SK-N-DZ (cell line): ENCODE measurements at regions not wholly inside any gene's neighbourhood (a gene's known extent, or its start where the extent isn't known, plus 50 kb on each side); places are given as distances from the start of the nearest gene placed in this dataset.
A peak's percentile ranks its signal among the peaks of the same experiment; 100 is the strongest.

Source experiments
- DNase-seq: peaks from one replicate; pipeline ENCODE4 v3.0.0-alpha.2; 2015; ENCODE audit warnings: low spot score

DNA sequence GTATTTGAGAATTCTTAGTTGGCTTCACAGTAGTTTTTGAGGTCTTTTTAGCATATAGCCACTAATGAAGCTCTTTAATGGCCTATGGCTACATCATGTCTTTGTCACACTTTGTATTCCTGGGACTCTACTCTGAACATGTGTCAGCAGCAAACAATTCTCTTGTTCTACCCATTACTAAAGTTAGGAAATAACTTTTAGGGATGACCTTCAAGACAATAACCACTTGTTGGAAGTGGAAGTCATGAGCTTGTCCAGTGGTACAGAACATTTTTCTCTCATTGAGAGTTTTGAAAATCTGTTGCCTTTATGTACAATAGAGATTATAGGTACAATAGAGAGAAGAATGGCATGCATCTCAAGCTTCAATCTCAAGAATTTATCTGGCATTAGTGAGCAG is 571.6 kb upstream of the JAG1 start:
- no peak for DNase-seq

DNA sequence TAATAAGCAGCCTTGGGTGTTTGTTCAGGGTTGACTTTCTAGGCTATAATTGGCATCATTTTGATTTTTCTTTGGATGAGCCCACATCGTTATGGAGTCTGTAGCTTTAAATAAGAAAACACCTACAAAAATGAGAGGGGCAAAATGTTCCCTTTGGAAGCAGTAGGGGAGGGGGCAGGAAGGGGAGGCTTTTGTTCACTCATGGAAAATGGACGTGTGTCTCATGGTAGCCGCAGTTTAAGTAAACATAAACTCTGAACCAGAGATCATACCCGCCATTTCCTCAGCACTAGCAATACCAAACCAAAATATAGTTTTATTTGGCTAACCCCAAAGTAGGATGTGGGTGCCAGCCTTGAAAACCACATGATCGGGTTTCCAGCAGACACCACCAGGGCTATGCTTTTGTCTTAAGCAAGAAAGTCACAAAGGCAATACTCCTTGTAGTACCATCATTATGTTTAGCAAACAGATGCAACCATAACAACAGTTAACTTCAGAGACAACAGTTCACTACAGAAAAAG is 572.5 kb upstream of the JAG1 start:
- DNase-seq = no peak

DNA sequence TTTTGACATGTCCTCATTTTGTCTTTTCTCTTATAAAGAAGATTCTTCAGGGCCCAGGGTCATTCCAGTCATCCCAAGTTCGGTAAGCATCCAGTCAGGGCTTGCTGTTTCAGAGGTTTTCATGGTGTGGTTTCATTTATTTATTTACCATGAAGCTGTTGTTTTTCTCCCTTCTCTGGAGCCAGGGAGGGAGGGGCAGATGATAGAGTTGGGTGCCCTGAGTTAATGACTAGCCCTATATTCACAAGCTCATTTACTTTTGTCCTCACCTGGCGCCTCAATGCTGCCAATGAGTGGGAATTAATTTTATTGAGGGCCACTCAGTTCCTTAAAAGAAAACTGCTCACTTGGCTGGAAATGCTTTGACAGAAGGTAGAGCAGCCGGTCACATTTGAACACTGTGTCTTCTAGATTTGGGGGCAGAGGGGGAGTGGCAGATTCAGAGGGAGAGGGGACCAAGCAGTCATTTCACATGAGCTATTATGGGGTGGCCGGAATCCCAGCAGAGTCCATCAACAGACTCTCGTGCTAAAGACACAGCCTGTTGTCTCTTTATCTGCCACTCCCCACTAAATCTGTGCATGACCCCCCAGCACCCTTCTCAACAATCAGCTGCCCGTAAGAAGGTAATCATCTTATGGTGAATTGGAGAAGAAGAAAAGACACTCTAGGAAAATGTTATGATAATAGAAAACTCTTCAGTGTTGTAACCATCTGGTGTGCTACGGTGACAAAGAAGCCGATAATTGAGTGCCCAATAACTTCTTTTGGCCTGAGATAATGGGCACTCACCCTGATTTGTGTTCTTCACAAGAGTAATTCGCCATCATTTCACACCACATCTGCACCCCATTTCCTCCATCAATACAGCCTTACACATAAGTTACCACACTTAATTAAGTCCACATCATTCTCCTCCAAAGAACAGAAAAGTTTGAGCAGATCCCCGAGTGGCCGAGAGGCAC is 573.5 kb upstream of the JAG1 start:
- no peak for DNase-seq

DNA sequence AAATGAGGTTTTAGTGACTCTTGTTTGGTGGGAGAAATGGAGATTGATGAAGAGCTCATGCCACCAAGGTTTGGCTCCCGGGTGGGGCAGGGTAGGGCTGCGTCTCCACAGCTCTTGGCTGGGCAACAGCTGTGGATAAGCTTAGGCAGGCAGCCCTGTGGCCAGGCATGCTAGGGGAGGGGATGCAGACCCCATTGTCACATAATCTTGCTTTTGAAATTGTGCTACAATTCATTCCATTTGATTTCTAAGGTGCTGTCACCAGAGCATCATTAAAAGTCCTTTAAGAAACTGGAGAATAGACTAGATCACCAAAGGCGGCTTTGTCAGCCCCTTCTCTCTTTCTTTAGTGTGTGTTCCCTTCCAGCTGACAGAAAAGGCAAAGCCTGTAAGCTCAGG is 574.2 kb upstream of the JAG1 start:
- no peak for DNase-seq

DNA sequence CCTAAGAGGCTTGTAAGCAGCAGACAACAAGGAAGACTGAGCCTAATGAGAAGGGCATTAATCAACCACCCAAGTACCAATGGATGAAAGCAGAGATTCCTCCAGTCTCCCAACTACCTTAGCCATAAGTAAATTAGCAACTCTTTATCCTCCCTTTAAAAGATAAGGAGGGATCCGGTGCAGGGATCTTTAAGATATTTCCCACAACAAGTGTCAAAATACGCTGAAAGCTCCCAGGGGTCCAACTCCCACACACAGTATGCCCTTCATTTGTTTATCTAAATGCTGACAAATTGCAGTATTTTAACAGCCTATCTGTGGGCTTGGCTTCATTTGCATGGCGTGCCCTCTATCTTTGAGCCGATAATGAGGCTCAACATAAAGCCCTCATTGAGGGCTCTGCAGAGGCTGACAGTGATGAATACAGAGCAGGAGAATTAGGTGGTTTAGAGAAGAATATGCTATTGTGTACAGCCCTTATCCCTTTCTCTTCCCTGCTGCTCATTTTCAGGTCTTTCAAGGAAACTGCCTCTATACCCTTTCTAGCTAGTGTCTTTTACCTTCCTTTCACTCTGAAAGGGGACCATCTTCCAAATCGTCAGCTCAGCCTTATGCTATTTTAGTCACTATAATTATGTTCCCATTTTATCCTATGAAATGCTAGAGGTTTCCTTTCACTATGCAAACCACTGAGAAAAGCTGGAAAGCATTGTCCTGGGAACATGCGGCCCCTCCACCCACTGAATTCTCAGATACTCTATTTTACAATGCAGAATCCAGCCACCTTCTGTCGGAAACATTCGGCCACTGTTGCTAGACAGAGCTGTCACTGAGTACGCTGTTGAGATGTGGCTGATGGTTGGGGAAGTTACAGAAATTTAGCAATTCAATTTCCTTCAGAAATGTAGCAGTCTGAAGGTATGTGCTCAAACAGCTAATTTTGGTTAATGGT is 575.2 kb upstream of the JAG1 start:
- DNase-seq = no peak

DNA sequence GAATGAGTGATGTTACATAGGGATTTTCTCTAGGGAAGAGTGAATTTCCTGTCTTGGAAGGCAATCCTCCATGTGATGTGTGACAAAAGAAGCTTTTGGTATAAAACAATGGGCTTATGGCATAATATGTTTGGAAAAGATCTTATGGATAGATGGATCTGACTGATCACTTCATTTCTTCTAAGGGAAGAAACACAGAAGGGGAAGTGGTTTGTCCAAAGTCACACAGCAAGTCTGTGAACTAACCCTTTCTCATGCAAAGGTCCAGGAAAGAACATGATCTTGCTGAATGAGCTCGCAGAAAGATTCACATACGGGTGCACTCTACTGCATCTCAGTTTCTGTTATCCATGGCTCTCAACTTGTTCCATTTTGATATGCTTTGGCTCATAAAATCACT is 575.9 kb upstream of the JAG1 start:
- DNase-seq = no peak

DNA sequence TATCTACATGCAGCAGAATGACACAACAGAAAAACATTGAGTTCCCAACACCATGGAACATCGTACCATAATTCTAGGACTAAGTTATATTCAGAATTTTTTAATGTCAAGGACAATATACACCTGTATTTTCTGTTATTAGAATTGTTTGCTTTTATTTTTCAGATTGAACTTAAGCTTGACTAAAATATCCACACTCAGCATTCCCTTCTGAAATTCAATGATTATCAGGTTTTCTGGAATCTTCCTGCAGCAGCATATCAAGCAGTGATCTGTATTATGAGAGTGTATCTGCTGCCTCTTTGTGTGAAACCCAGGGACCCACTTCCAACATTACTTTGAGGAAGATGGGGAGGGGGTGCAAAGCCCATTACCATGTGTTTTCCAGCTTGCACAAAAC is 578.6 kb upstream of the JAG1 start:
- DNase-seq = no peak

DNA sequence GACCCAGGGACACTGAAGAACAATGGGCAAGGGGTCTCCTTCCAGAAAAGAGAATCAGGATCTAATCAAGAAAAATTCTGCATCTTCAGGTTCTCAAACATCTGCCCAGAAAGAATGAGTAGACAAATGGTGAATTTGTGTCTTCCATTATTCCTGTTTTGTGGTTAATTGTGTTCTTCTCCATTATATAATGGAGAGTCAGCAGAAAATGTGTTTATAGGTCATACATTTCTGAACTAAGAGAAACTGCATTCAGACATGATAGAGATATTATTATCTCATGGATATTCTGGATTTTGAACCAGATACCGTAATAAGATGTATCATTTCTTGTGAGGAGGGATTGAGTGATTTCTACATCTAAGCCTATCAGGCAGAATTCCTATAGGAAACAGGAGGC is 581.7 kb upstream of the JAG1 start:
- no peak for DNase-seq

DNA sequence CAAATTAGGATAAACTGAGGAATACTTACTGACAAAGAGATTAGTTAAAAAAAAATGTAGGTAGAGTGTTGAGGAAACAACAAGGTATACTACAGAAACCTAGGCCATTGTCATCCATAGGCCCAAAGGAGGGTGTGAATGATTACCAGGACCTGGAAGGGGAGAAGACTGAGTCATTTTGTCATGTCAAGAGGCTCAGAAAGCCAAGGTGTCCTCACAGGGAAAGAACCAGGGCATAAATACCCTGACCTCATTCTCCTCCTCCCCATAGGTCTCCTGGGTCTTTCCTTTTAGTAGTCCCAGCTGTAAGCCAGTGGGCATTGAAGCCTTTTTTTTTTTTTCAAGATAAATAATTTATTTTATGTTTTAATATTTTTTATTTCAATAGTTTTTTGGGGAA is 582.1 kb upstream of the JAG1 start:
- no peak for DNase-seq

DNA sequence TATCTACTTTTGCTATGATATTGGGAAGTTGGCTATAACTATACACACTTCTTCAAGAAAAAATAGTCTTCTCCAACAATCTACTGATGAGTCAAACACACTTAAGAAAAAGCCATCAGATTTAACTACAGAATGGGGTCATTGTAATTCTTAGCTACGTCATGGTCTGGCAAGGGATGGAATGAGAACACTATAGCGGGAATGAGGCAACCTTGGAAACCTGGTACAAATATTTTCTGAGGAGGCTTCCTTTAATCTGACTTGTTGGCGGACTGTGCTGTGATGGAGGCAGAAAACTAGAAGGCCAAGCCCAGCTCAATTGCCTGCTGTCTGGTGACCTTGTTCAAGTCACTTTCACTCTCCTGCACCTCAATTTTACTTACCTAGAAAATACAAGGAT is 586.8 kb upstream of the JAG1 start:
- no peak for DNase-seq

DNA sequence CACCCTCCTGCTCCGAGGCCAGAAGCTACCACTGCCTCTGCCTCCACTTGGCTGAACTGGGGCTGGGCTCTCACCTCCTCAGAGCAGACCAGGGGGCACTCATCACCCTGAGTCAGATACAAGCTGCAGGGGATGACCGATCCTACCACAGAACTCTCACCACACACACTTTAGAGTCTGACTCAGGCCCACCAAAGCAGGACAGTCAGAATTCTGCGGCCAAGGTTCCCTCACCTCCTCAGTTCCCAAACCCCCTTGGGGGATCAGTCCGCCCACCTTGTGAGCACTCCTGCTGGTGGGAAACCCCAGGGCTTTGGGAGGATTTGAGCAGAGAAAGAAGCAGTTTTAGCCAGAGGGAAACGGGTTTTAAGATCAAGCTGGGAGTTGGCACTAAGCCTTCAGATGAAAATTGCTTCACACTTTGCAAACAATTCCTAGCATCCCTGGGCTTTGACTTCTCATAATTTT is 587.8 kb upstream of the JAG1 start:
- DNase-seq = no peak

DNA sequence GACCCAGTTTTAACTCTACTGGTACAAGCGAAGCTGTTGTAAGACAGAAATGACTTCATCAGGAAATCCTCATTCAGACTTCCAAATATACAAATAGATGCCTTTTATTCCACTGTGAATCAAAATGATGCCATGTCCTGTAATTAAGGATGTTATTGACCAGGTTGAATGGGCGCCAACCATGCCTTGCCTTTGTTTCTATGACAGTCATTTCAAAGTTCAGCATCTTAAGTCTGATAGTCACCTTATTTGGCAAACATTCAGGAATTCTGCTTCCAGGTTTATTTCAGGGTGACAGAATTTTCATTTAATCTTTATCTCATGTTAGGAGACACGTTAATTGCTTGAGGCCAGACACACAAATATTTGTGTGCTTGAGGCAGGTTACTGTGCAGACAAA is 592.8 kb upstream of the JAG1 start:
- no peak for DNase-seq

DNA sequence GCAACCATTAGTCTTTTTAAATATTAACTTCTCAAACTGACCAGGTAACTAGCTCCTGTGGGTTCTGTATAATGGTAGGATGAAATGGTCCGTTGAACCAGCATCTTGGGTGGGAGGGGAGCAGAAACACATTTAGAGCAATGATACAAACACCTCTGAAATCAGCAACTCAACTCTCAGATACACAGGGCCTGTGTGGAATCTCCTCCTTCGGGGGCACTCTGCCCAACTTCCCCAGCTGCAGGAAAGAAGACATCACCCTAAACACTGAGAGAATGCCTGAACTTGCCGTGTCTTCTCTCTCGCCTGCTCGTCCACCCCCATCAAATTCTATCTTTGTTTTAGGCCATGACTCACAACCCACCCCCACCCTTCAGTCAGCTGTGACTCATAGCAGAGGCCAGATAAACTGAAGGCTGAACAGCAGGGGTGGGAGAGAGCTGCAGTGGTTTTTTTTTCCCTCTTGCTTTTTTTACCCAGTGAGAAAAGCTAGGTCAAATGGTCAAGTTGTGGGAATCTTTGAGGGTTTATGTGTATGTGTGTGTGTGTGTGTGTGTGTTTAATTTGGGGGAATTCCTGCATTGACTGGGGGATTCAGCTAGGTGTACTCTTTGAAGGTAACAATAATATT is 593.4 kb upstream of the JAG1 start:
- no peak for DNase-seq

DNA sequence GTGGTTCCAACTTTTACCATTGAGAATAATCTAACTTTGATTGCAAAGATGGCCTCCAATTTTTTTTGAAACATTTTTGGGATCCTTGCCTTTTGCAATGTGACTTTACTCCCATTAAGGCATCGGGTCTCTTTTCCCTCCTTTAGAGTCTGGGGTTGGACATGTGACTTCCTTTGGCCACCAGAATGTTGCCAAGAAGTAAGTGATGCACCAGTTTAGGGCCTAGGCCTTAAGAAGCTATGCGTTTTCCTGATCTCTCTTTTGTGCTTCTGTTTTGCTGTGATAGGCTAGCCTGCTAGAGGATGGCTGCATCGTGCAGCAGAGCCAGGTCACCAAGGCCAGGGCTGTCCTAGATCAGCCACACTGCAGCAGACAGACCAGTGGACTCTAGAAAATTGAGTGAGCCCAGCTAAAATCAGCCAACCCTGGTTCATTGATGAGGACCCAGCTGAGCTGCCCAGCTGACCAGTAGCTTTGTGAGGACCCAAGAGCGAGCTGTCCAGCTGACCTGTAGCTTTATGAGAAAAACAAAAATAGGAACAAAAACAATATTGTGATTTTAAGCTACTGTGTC is 594.0 kb upstream of the JAG1 start:
- DNase-seq = no peak

DNA sequence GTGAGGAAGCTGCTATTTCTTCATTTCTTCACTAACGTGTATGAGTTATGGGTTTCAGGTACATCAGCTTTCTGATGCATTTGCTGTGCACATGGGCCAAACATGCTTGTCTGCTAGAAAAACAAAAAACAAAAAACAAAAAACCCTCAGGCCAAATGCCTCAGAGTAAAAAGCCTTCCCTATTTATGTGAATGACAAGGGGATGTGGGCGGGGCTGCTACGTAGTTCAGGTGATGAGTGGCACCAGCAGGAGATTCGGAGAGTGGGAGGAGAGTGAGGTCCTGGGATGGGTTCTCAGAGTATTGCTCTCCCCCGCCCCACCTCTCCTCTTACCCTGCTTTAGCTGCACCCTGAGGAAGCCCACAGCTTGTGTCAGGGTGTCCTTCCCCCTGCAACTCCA is 596.8 kb upstream of the JAG1 start:
- DNase-seq = no peak

DNA sequence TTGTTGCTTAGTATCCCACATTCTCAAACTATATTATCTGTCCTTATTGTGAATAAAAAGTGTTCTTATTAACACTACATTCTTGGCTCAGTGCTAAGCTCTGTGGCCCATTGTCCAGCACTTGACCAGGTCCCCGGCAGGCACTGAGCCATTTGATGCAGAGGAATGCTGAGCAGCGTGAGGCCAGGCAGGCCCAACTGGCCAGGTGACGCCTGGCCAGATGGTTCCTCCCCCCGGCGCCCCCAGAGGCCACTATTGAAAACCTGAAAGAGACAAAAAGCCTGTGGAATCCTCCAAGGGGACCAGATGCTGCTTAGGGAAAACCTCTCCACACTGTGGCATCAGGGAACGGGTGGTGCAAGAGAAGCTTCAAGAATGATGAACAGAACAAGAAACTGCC is 597.5 kb upstream of the JAG1 start:
- peak; percentile 21 for DNase-seq

DNA sequence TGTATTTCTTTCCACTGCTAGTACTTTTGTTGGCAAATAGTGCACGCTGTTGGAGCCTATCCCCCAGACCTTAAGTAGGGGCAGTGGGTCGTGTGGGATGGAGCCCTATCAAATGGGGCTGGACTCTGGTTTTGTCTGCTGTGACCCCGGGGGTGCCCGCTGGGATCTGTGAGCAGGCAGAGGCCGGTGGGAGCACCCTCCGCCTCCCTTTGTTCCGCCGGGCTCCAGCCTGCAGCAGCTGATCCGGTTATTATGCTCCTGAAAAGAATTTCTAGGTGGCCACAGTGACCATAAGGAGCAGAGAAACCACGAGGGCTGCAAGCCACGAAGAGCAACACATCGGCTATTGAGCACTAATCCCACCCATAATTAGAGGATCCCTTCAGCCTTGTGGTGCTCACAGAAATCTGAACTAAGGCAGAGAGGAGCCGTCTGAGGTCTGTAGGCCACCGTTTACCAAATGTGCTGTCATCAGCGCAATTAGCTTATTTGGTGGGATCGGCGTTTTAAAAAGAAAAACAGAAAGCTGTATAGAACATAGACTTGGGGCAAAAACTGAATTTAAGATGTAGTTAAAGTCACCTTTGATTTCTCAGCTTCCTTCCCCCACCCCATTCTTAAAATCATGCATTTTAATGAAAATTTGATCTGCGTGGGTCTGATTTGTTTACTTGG is 598.3 kb upstream of the JAG1 start:
- DNase-seq = no peak

DNA sequence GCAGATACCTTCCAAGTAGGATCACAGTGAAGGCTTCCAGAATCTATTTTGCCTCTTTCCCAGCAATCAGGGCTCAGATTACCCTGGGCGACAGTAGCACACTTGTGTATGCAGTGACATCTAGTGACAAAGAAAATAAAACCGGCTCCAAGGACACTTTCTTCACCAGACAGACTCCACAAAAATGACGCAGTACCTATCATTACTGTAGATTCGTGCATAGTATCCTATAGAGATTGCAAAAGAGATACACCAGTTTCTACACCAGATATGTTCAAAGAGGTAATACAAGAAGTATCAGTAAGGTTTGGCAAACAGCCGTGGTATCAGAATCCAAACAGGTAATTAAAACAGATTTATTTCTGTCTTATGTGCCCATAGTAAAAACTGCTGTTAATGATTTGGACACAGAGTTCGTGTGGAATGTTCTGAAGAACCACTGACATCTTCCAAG is 600.4 kb upstream of the JAG1 start:
- DNase-seq = peak; percentile 74

DNA sequence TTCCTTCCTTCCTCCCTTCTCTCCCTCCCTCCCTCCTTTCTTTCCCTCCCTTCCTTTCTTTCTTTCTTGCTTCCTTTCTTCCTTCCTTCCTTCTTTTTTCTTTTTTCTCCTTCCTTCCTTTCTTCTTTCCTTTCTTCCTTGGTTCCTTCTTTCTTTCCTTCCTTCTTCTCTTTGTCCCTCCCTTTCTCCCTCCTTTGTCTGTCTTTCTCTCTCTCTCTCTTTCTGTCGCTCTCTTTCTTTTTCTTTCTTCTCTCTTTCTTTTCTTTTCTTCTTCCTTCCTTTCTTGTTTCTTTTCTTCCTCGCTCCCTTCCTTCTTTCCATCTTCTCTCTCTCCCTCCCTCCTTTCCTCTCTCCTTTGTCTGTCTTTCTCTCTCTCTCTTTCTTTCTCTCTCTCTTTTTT is 601.9 kb upstream of the JAG1 start:
- DNase-seq = no peak

DNA sequence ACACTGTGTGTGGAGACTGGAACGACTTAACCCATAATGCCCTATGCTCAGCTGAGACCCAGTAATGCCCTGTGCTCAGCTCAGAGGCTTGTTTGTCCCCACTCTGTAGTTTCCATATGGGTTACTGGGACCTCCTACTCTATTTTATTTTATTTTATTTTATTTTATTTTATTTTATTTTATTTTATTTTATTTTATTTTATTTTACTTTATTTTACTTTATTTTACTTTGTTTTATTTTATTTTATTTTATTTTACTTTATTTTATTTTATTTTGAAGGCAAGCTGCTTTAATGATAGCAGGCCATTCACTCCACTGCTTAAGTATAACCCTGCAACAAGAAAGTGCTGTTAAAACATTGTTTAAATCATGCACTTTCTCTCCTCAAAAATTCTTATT is 603.4 kb upstream of the JAG1 start:
- DNase-seq = no peak

DNA sequence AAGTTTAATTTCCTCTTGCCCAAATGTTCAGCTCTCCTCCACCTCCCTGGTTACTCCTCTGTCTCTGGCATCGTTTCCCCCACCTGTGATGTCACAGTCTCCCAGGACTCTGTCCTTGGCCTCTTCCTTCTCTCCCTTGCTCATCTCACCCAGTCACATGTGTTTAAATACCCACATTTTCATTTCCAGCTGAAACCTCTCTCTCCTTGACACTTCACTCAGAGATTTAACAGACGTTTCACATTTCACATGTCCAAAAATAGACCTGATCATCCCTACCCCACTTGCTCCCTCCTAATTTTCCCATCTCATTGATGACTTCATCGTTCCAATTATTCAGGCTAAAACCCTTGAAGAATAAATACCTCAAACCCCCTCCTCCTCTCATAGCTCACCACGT is 604.1 kb upstream of the JAG1 start:
- no peak for DNase-seq
